ENCODE measurements at regions not wholly inside any gene's neighbourhood (a gene's known extent, or its start where the extent isn't known, plus 50 kb on each side); places are given as distances from the start of the nearest gene placed in this dataset.
"Not testable (repeated sequence)": the region's sequence is repeated elsewhere in the genome, so short reads cannot be mapped to it uniquely, and the experiment has no call there.

DNA sequence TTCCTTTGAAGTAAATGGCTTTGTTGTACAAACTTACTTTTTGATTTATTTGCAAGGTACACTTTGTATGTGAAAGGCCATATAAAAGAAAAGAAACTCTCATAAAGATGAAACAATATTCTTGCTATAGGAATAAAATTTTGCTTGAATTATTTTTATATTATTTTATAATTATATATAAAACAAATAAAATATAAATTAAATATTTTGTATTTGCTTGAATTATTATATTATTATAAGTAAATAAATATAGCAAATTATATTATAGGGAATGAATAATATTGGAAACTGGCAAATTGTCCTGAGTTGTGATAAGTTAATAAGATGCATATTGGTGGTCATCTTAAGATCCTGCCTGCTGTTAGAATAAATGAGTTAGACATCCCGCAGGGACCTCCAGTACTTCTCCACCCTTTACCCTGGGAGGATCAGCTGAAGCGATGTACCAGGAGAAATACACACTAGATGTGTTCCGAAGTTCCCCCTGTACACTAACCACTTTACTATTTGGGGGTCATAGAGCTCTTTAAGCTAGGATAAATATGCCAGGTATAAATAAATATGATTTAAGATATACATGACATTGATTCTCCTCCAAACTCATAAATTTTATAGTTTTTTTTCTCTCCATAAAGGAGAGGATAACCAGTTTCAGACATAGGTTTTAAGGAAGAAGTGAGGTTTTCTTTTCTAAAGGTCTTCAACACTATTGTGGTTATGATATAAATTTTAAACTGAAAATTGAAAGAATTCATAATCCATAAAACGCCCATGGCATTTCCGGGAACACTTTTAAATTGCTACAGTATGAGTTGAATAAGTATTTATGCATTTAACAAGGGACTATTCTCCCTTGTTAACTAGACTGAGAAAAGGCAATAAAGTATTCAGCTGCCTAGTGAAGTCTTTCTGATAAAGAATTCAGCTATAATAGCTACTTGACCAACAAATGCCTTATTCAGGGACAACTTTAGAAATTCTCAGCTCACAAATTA lies 486.3 kb upstream of the MARCKS start:
- intact Hi-C loops (cut with DNase I) = no loop called here
- H3K4me1 ChIP-seq = no peaks in the 10 kb centered on the region
- H3K36me3 ChIP-seq = no peaks in the 10 kb centered on the region
- DNase-seq = no peak
- TF ChIP-seq, protein P1, sequence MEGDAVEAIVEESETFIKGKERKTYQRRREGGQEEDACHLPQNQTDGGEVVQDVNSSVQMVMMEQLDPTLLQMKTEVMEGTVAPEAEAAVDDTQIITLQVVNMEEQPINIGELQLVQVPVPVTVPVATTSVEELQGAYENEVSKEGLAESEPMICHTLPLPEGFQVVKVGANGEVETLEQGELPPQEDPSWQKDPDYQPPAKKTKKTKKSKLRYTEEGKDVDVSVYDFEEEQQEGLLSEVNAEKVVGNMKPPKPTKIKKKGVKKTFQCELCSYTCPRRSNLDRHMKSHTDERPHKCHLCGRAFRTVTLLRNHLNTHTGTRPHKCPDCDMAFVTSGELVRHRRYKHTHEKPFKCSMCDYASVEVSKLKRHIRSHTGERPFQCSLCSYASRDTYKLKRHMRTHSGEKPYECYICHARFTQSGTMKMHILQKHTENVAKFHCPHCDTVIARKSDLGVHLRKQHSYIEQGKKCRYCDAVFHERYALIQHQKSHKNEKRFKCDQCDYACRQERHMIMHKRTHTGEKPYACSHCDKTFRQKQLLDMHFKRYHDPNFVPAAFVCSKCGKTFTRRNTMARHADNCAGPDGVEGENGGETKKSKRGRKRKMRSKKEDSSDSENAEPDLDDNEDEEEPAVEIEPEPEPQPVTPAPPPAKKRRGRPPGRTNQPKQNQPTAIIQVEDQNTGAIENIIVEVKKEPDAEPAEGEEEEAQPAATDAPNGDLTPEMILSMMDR (IDR thresholded peaks at IDR 0.05) = no peak
- no peaks in the 10 kb centered on the region for H3K27me3 ChIP-seq
- H3K9me3 ChIP-seq = no peaks in the 10 kb centered on the region
- H3K27ac ChIP-seq = no peak overlapping the region
- no peak overlapping the region for H3K9ac ChIP-seq (ENCODE audit: low read depth in 2 of 2, low read length in 2 of 2)
- H3K4me3 ChIP-seq = no peak overlapping the region

DNA sequence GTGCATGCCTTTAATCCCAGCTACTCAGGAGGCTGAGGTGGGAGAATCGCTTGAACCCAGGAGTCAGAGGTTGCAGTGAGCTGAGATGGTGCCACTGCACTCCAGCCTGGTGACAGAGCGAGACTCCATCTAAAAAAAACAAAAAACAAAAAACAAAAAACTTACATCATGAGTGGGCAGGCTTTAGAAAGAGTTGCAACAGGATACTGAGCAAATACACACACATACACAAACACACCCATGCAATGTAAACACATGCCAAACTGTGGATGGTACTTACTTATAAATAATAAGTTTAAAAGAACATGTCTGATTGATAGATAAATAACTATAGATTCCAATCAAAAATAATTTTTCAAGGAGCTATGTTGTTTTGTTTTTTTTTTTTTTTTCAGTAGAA lies 481.7 kb upstream of the MARCKS start:
- H3K27ac ChIP-seq; H3K9me3 ChIP-seq; H3K27me3 ChIP-seq; DNase-seq; H3K4me3 ChIP-seq; H3K9ac ChIP-seq (ENCODE audit: low read depth in 2 of 2, low read length in 2 of 2); H3K36me3 ChIP-seq; H3K4me1 ChIP-seq; intact Hi-C loops (cut with DNase I): not testable (repeated sequence)

DNA sequence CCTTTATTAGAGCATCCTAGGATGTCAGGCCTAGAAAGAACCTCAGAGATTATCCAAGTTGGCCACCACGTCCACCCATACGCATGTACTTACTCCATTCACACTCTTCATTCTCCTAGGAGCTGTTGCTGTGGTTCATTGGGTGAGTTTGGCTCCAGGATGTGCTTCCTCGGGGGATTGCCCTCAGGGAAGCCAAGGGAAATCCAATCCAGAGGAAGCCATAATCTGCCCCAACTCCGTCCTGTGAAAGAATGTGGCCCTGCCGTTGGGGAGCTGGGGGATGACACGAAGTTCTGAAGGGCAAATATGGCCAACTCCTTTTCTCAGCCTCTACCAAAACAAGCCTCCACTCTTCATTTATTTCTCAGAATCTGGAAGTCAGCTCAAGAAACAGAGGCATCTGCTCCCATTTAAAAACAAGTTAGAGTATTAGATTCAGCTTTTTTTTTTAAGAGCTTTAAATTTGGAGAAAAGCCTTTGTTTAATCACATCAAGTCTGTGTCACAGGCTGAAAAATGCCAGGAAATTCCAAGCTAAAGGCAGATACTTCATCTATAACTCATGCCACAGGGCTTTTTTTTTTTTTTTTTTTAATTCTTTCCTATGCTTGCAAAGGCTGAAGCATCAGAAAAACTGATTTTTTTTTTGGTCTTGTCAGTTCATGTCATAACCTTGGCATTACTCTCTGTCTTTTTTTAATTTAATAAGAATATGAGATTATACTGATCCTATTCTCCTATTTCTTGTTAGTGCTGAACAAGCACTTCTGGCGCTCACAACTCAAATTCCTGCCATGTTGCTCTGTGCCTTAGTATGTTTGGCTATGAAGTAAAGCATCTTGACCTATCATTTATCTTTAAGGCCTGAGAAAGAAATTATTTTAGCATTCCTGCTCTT lies 480.9 kb upstream of the MARCKS start:
- Histone ChIP-seq H3K4me3 (no peak overlapping the region), H3K27me3 (no peaks in the 10 kb centered on the region), H3K9ac (ENCODE audit: low read depth in 2 of 2, low read length in 2 of 2) (no peak overlapping the region), H3K4me1 (no peaks in the 10 kb centered on the region), H3K9me3 (no peaks in the 10 kb centered on the region), H3K36me3 (no peaks in the 10 kb centered on the region), H3K27ac (no peak overlapping the region)
- TF ChIP-seq, protein P1 (IDR thresholded peaks at IDR 0.05) = no peak
- no peak for DNase-seq
- intact Hi-C loops (cut with DNase I) = no loop called here

DNA sequence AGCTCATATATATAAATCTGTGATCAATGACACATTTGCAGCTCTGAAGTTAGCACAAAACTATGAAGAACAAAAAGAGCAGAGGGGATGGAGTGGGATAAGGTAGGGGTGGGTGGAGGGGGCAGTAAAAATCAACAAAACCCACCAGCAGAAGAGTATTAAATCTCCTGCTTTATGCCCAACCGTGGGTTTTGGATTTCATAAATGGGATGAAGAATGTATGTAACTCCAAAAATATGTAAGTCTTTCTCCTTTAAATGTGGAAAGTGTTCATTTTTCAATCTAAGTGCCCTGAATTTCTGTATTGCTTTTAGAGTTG lies 480.3 kb upstream of the MARCKS start:
- no peaks in the 10 kb centered on the region for H3K36me3 ChIP-seq
- H3K27ac ChIP-seq = no peak overlapping the region
- H3K9ac ChIP-seq (ENCODE audit: low read depth in 2 of 2, low read length in 2 of 2) = no peak overlapping the region
- no peaks in the 10 kb centered on the region for H3K27me3 ChIP-seq
- H3K4me1 ChIP-seq = no peaks in the 10 kb centered on the region
- no peak for DNase-seq
- no peak overlapping the region for H3K4me3 ChIP-seq
- intact Hi-C loops (cut with DNase I) = no loop called here
- TF ChIP-seq, protein P1 (IDR thresholded peaks at IDR 0.05) = no peak
- no peaks in the 10 kb centered on the region for H3K9me3 ChIP-seq

DNA sequence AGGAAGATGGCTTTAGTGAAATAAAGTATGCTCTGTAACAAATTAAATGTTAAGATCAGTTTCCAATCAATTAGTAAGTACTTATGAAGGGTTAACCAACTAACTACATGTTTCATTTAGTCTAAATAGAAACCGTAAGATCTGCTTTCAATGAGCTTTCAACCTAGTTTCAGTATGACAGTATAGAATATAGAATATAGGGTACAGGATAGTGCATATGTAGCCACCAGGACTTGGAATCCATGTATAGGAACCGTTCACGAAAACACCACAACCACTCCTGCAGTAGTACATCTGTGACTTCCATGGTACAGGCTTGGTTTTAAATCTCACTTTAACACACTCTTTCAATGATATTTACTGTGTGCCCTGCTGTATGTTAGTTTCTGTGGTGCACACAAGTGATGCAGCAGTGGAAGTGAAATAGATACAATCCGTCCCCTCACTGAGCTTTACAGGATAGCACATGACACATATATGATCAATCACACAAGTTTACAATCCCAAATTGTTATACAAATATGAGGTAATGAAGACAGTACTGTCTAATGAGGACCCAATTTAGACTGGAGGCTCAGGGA lies 479.7 kb upstream of the MARCKS start:
- TF ChIP-seq, protein P1 (IDR thresholded peaks at IDR 0.05) = no peak
- no peak overlapping the region for H3K9ac ChIP-seq (ENCODE audit: low read depth in 2 of 2, low read length in 2 of 2)
- H3K4me3 ChIP-seq = no peak overlapping the region
- no peak for DNase-seq
- no peaks in the 10 kb centered on the region for H3K36me3 ChIP-seq
- no peak overlapping the region for H3K27ac ChIP-seq
- no peaks in the 10 kb centered on the region for H3K27me3 ChIP-seq
- H3K9me3 ChIP-seq = no peaks in the 10 kb centered on the region
- H3K4me1 ChIP-seq = no peaks in the 10 kb centered on the region
- intact Hi-C loops (cut with DNase I) = no loop called here
